Muscle layer of colon (tissue), 2 donors: ENCODE measurements at regions not wholly inside any gene's neighbourhood (a gene's known extent, or its start where the extent isn't known, plus 50 kb on each side); places are given as distances from the start of the nearest gene placed in this dataset.
"Not testable (repeated sequence)": the region's sequence is repeated elsewhere in the genome, so short reads cannot be mapped to it uniquely, and the experiment has no call there.

Experiments used
- H3K27ac ChIP-seq: one replicate; pipeline ENCODE4 v1.7.0; 2013; ENCODE audit warnings: low read depth, mild to moderate bottlenecking, low read length, moderate library complexity
- H3K27me3 ChIP-seq, 2 donors: one replicate each; pipeline ENCODE4 v1.7.0; 2013; ENCODE audit warnings: low read length in 2 of 2, mild to moderate bottlenecking in 2 of 2; ENCODE audit not compliant: insufficient read depth in 2 of 2, control insufficient read depth in 1 of 2
- H3K36me3 ChIP-seq: one replicate; pipeline ENCODE4 v1.7.0; 2013; ENCODE audit warnings: mild to moderate bottlenecking, low read length; ENCODE audit not compliant: insufficient read depth
- H3K4me1 ChIP-seq: one replicate; pipeline ENCODE4 v1.7.0; 2013; ENCODE audit warnings: mild to moderate bottlenecking, low read length; ENCODE audit not compliant: insufficient read depth
- H3K4me3 ChIP-seq, 2 donors: one replicate each; pipeline ENCODE4 v1.7.0; 2013; ENCODE audit warnings: low read length in 2 of 2, low read depth in 1 of 2, mild to moderate bottlenecking in 1 of 2, moderate library complexity in 1 of 2
- H3K9ac ChIP-seq: one replicate; pipeline ENCODE4 v1.7.0; 2013; ENCODE audit warnings: low read length
- H3K9me3 ChIP-seq: one replicate; pipeline ENCODE4 v1.7.0; 2013; ENCODE audit warnings: mild to moderate bottlenecking, low read length
- donor health status: abdominal sarcoma.
- donor health status: Adenocarcinoma of cecum.

- H3K9ac ChIP-seq = no peak overlapping the region
- no peaks in the 10 kb centered on the region for H3K9me3 ChIP-seq
- H3K27ac ChIP-seq = no peak overlapping the region
- no peak overlapping the region for H3K4me3 ChIP-seq
- no peaks in the 10 kb centered on the region for H3K36me3 ChIP-seq
- H3K27me3 ChIP-seq = no peaks in the 10 kb centered on the region
- no peaks in the 10 kb centered on the region for H3K4me1 ChIP-seq
Measured at GRCh38 chr5:14928661-14929060, 57.1 kb upstream of the ANKH start.

DNA sequence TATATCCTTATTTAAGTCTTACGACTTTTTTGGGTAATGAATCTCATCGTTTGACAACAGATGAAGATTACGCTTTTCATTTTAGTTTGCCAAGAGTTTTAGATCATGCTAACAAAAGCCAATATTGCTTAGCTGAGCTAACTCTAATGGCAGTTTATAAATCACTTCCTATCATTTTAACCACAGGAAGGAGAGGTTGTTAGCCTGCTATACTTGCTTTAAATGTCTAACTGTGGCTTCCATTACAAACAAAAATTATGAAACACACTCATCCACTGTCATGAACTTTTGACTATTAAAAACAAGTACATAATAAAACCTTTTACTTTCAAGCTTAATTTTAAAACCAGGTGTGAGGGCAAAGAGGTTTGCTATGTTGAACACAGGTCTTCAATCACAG lies 53.7 kb upstream of the ANKH start:
- Histone ChIP-seq H3K9me3 (no peaks in the 10 kb centered on the region), H3K4me1 (no peaks in the 10 kb centered on the region), H3K4me3 (no peak overlapping the region), H3K36me3 (no peaks in the 10 kb centered on the region), H3K27ac (no peak overlapping the region), H3K27me3 (no peaks in the 10 kb centered on the region), H3K9ac (no peak overlapping the region)

DNA sequence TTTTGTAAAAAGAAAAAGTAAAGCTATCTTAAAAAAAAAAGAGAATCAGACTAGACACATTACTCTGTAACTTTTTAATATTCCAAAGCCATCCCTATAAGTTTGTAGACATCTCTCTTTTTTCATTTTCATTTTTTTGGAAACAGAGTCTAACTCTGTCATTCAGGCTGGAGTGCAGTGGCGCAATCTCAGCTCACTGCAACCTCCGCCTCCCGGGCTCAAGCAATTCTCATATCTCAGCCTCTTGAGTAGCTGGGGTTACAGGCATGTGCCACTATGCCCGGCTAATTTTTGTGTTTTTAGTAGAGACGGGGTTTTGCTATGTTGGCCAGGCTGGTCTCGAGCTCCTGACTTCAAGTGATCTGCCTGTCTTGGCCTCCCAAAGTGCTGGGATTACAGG lies 51.4 kb upstream of the ANKH start:
- H3K4me1 ChIP-seq, H3K36me3 ChIP-seq, H3K27ac ChIP-seq, H3K4me3 ChIP-seq, H3K9me3 ChIP-seq, H3K27me3 ChIP-seq, H3K9ac ChIP-seq: not testable (repeated sequence)

- Histone ChIP-seq H3K4me1 (no peaks in the 10 kb centered on the region), H3K9me3 (no peaks in the 10 kb centered on the region), H3K27me3 (no peaks in the 10 kb centered on the region), H3K27ac (no peak overlapping the region), H3K9ac (no peak overlapping the region), H3K36me3 (no peaks in the 10 kb centered on the region), H3K4me3 (no peak overlapping the region)
Measured at GRCh38 chr5:14922456-14922855, 50.9 kb upstream of the ANKH start.
